C1 segment of cervical spinal cord (tissue), 14 donors: ENCODE measurements at regions not wholly inside any gene's neighbourhood (a gene's known extent, or its start where the extent isn't known, plus 50 kb on each side); places are given as distances from the start of the nearest gene placed in this dataset.

Experiments
- DNase-seq, 14 donors: peaks; one replicate each; lab custom pipeline; 2025; lab: John Stamatoyannopoulos, UW

- no peak for DNase-seq
Observed at GRCh38 chr12:58776144-58776543, 144.2 kb downstream of the LRIG3 start.

GRCh38 chr12:58777815-58778214 lies 142.5 kb downstream of the LRIG3 start:
- no peak for DNase-seq

GRCh38 chr12:58781609-58782008 lies 138.7 kb downstream of the LRIG3 start:
- no peak for DNase-seq

- no peak for DNase-seq
Observed at GRCh38 chr12:58787021-58787760, 133.1 kb downstream of the LRIG3 start.

GRCh38 chr12:58794859-58795258 lies 125.4 kb downstream of the LRIG3 start:
- no peak for DNase-seq

- DNase-seq = no peak
Observed at GRCh38 chr12:58795825-58796224, 124.5 kb downstream of the LRIG3 start.

GRCh38 chr12:58801986-58802385 lies 118.3 kb downstream of the LRIG3 start:
- DNase-seq = no peak

- no peak for DNase-seq
Observed at GRCh38 chr12:58803908-58804307, 116.4 kb downstream of the LRIG3 start.

GRCh38 chr12:58804749-58805148 lies 115.6 kb downstream of the LRIG3 start:
- DNase-seq = no peak

GRCh38 chr12:58809064-58809607 lies 111.2 kb downstream of the LRIG3 start:
- DNase-seq = no peak

- DNase-seq = no peak
Observed at GRCh38 chr12:58811346-58811745, 109.0 kb downstream of the LRIG3 start.

GRCh38 chr12:58812214-58812613 lies 108.1 kb downstream of the LRIG3 start:
- DNase-seq = no peak

GRCh38 chr12:58814036-58814435 lies 106.3 kb downstream of the LRIG3 start:
- DNase-seq = no peak

GRCh38 chr12:58815235-58815634 lies 105.1 kb downstream of the LRIG3 start:
- DNase-seq = no peak

- no peak for DNase-seq
Observed at GRCh38 chr12:58818546-58818945, 101.8 kb downstream of the LRIG3 start.

GRCh38 chr12:58819345-58819744 lies 101.0 kb downstream of the LRIG3 start:
- no peak for DNase-seq

- no peak for DNase-seq
Observed at GRCh38 chr12:58819985-58820384, 100.3 kb downstream of the LRIG3 start.
